ENCODE measurements at regions not wholly inside any gene's neighbourhood (a gene's known extent, or its start where the extent isn't known, plus 50 kb on each side); places are given as distances from the start of the nearest gene placed in this dataset.
"Not testable (repeated sequence)": the region's sequence is repeated elsewhere in the genome, so short reads cannot be mapped to it uniquely, and the experiment has no call there.

- DNase-seq (ENCODE audit: low read depth in 1 of 2, low spot score in 1 of 2): no peak
- no peaks in the 10 kb centered on the region for H3K27me3 ChIP-seq (ENCODE audit: insufficient read depth, poor library complexity, severe bottlenecking)
- TF ChIP-seq POLR2AphosphoS5 (IDR thresholded peaks at IDR 0.05; ENCODE audit: low read depth): no peak
- H3K4me3 ChIP-seq (replicated peaks; ENCODE audit: insufficient read depth, low read length): no peak overlapping the region
- H3K27ac ChIP-seq (replicated peaks): no peak overlapping the region
Observed at GRCh38 chr20:19876828-19877460, 118.9 kb downstream of the RIN2 start.

GRCh38 chr20:19879874-19880255 lies 121.8 kb downstream of the RIN2 start:
- not testable (repeated sequence) for H3K4me3 ChIP-seq (replicated peaks; ENCODE audit: insufficient read depth, low read length); H3K27ac ChIP-seq (replicated peaks); H3K27me3 ChIP-seq (ENCODE audit: insufficient read depth, poor library complexity, severe bottlenecking); DNase-seq (ENCODE audit: low read depth in 1 of 2, low spot score in 1 of 2)

GRCh38 chr20:19880256-19881079 lies 122.4 kb downstream of the RIN2 start:
- no peak for DNase-seq (ENCODE audit: low read depth in 1 of 2, low spot score in 1 of 2)
- no peak overlapping the region for H3K27ac ChIP-seq (replicated peaks)
- no peak overlapping the region for H3K4me3 ChIP-seq (replicated peaks; ENCODE audit: insufficient read depth, low read length)
- peaks cover 2% of the 10 kb centered on the region for H3K27me3 ChIP-seq (ENCODE audit: insufficient read depth, poor library complexity, severe bottlenecking)
- TF ChIP-seq POLR2AphosphoS5 (IDR thresholded peaks at IDR 0.05; ENCODE audit: low read depth) (no peak), REST (IDR thresholded peaks at IDR 0.05; ENCODE audit: insufficient replicate concordance, low read depth) (no peak), SPI1 (IDR thresholded peaks at IDR 0.05; ENCODE audit: borderline replicate concordance, low read depth) (no peak), CTCF (IDR thresholded peaks at IDR 0.05; ENCODE audit: insufficient read depth, low read length) (no peak), GABPA (IDR thresholded peaks at IDR 0.05; ENCODE audit: low read depth) (no peak)

- H3K4me3 ChIP-seq (replicated peaks; ENCODE audit: insufficient read depth, low read length): no peak overlapping the region
- no peak overlapping the region for H3K27ac ChIP-seq (replicated peaks)
- TF ChIP-seq REST (IDR thresholded peaks at IDR 0.05; ENCODE audit: insufficient replicate concordance, low read depth): no peak
- TF ChIP-seq POLR2AphosphoS5 (IDR thresholded peaks at IDR 0.05; ENCODE audit: low read depth): no peak
- no peak for TF ChIP-seq SPI1 (IDR thresholded peaks at IDR 0.05; ENCODE audit: borderline replicate concordance, low read depth)
- TF ChIP-seq CTCF (IDR thresholded peaks at IDR 0.05; ENCODE audit: insufficient read depth, low read length): no peak
- TF ChIP-seq GABPA (IDR thresholded peaks at IDR 0.05; ENCODE audit: low read depth): no peak
- H3K27me3 ChIP-seq (ENCODE audit: insufficient read depth, poor library complexity, severe bottlenecking): peaks cover 2% of the 10 kb centered on the region
- no peak for DNase-seq (ENCODE audit: low read depth in 1 of 2, low spot score in 1 of 2)
Observed at GRCh38 chr20:19881080-19881840, 123.2 kb downstream of the RIN2 start.
